ENCODE measurements at regions not wholly inside any gene's neighbourhood (a gene's known extent, or its start where the extent isn't known, plus 50 kb on each side); places are given as distances from the start of the nearest gene placed in this dataset.

- TF ChIP-seq CTCF (IDR thresholded peaks at IDR 0.05; ENCODE audit: poor library complexity) = no peak
- TF ChIP-seq EZH2 (IDR thresholded peaks at IDR 0.05; ENCODE audit: borderline replicate concordance) = no peak
Observed at GRCh38 chr2:56962673-56963072, 778.9 kb downstream of the CCDC85A start.

All from hepatocyte (in vitro differentiated cells).